ENCODE measurements at regions not wholly inside any gene's neighbourhood (a gene's known extent, or its start where the extent isn't known, plus 50 kb on each side); places are given as distances from the start of the nearest gene placed in this dataset.

- H3K27me3 ChIP-seq (replicated peaks in 1 of 2; ENCODE audit: control insufficient read depth in 2 of 2, insufficient read depth in 2 of 2, low read length in 1 of 2): no peaks in the 10 kb centered on the region
- H3K27ac ChIP-seq (ENCODE audit: control insufficient read depth, insufficient read depth): no peak overlapping the region
- in situ Hi-C loops (cut with MboI): no loop called here
- RAD21 ChIA-PET (ENCODE audit: unreplicated experiment): no interaction called here
- SMC1A ChIA-PET (ENCODE audit: uncharacterized antibody, unreplicated experiment): interaction anchor here (0.6 to 1.9 kb wide), 4 partner anchors 8 to 406 kb away, joined by 3 to 5 read pairs (median 4); no protein-coding TSS in a partner anchor
- H3K4me1 ChIP-seq (ENCODE audit: control insufficient read depth, insufficient read depth, low read length): no peaks in the 10 kb centered on the region; the same call in 1 of the 2 replicates
- H2AFZ ChIP-seq (ENCODE audit: control insufficient read depth, low read depth, low read length): no peak overlapping the region
- no TSS peak for BruUV-seq (replicated peaks)
- H4K20me1 ChIP-seq (ENCODE audit: control insufficient read depth, insufficient read depth): no peaks in the 10 kb centered on the region
- H3K36me3 ChIP-seq (ENCODE audit: control insufficient read depth in 2 of 2, insufficient read depth in 2 of 2, low read length in 1 of 2): no peaks in the 10 kb centered on the region
- H3K4me2 ChIP-seq (ENCODE audit: control insufficient read depth, insufficient read depth): no peak overlapping the region
- WGBS (ENCODE audit: insufficient coverage, insufficient replicate concordance, low lambda C conversion rate, missing lambda C conversion rate): 4% methylated on average over 4 of the region's 4 CpGs
- FAIRE-seq: no peak
- no peak for TF ChIP-seq ATF3 (IDR thresholded peaks at IDR 0.05; ENCODE audit: borderline replicate concordance, extremely low read depth, low read depth, low read length)
- TF ChIP-seq CREM (IDR thresholded peaks at IDR 0.05; ENCODE audit: low read depth): no peak
- no peak for TF ChIP-seq MEF2B (IDR thresholded peaks at IDR 0.05; ENCODE audit: partially characterized antibody, poor library complexity, severe bottlenecking)
- TF ChIP-seq CBX5 (IDR thresholded peaks at IDR 0.05; ENCODE audit: low read depth): no peak
- no peak for TF ChIP-seq BRCA1 (IDR thresholded peaks at IDR 0.05; ENCODE audit: low read depth, low read length)
- TF ChIP-seq SPI1 (IDR thresholded peaks at IDR 0.05; ENCODE audit: borderline replicate concordance, insufficient read depth, low read depth, low read length): no peak
- TF ChIP-seq RUNX3 (IDR thresholded peaks at IDR 0.05; ENCODE audit: low read length): no peak
- no peak for TF ChIP-seq SREBF1 (IDR thresholded peaks at IDR 0.05; ENCODE audit: low read length)
- no peak for TF ChIP-seq NKRF (conservative IDR thresholded peaks at IDR 0.05)
- TF ChIP-seq ATF2 (IDR thresholded peaks at IDR 0.05; ENCODE audit: low read length): no peak
- no peak for TF ChIP-seq HCFC1 (IDR thresholded peaks at IDR 0.05; ENCODE audit: low read length)
- TF ChIP-seq CTCF (IDR thresholded peaks at IDR 0.05 in 2 of 3, conservative IDR thresholded peaks at IDR 0.05 in 1 of 3; ENCODE audit: control insufficient read depth in 2 of 3, extremely low read depth in 1 of 3, insufficient read depth in 1 of 3, low read depth in 3 of 3, low read length in 3 of 3): no peak
- no peak for TF ChIP-seq WRNIP1 (IDR thresholded peaks at IDR 0.05; ENCODE audit: borderline replicate concordance, low read depth, low read length)
- no peak for TF ChIP-seq CREB1 (IDR thresholded peaks at IDR 0.05; ENCODE audit: low read depth)
- TF ChIP-seq CEBPB (IDR thresholded peaks at IDR 0.05; ENCODE audit: borderline replicate concordance in 1 of 2, low read depth in 2 of 2, low read length in 2 of 2): no peak
- no peak for TF ChIP-seq SP1 (IDR thresholded peaks at IDR 0.05; ENCODE audit: low read depth, low read length)
- no peak for TF ChIP-seq POU2F2 (IDR thresholded peaks at IDR 0.05; ENCODE audit: borderline replicate concordance, low read depth, low read length)
- no peak for TF ChIP-seq SMC3 (IDR thresholded peaks at IDR 0.05; ENCODE audit: borderline replicate concordance, low read length)
- no peak for TF ChIP-seq SMAD1 (IDR thresholded peaks at IDR 0.05; ENCODE audit: low read depth, partially characterized antibody)
- no peaks in the 10 kb centered on the region; the same call in 2 of the 3 replicates for H3K9me3 ChIP-seq (replicated peaks; ENCODE audit: control insufficient read depth, insufficient read depth, low read length)
- ATAC-seq: no peak
- no peak overlapping the region for H3K4me3 ChIP-seq
- intact Hi-C loops (cut with micrococcal nuclease; ENCODE audit: unreplicated experiment): no loop called here
- POLR2A ChIA-PET: no interaction called here
- no peaks in the 10 kb centered on the region for H3K79me2 ChIP-seq (ENCODE audit: control insufficient read depth, insufficient read depth, low read length)
- DNase-seq (ENCODE audit: low read depth, low spot score): no peak
- CTCF ChIA-PET: interaction anchor here (0.6 to 0.7 kb wide), 2 partner anchors 60 to 166 kb away, joined by 3 read pairs; no protein-coding TSS in a partner anchor
- H3K9ac ChIP-seq (ENCODE audit: control insufficient read depth, insufficient read depth, low read length): no peak overlapping the region
Observed at GRCh38 chr2:217108575-217109027, 248.7 kb upstream of the TNP1 start.

Data from GM12878 (cell line).